H1 (cell line): ENCODE measurements at regions not wholly inside any gene's neighbourhood (a gene's known extent, or its start where the extent isn't known, plus 50 kb on each side); places are given as distances from the start of the nearest gene placed in this dataset.

ENCODE experiments used
- ASH2L ChIP-seq: fragments of 200-600, 300-600 bp; sonication (generic); IDR thresholded peaks from one replicate; pipeline ENCODE4 v1.7.1; 2017; ENCODE audit warnings: low read length
- BRCA1 ChIP-seq: IDR thresholded peaks from 2 replicates; pipeline ENCODE4 v1.6.1; 2012; ENCODE audit warnings: low read depth, low read length, improper control_type of control experiment
- GTF2F1 ChIP-seq: IDR thresholded peaks from 2 replicates; pipeline ENCODE4 v1.6.1; 2012; ENCODE audit warnings: low read depth, low read length, improper control_type of control experiment, borderline replicate concordance
- HDAC6 ChIP-seq: IDR thresholded peaks from one replicate; pipeline ENCODE4 v1.7.1; 2012; ENCODE audit warnings: low read depth, mild to moderate bottlenecking, inconsistent platforms, low read length, moderate library complexity
- KDM5A ChIP-seq: fragments of 200-600 bp; IDR thresholded peaks from 2 replicates; pipeline ENCODE4 v1.7.1; 2012; ENCODE audit warnings: mild to moderate bottlenecking, low read length, inconsistent platforms, mixed read lengths
- MAFK ChIP-seq: IDR thresholded peaks from 2 replicates; pipeline ENCODE4 v1.6.1; 2012; ENCODE audit warnings: low read depth, mild to moderate bottlenecking, improper control_type of control experiment, low read length
- PHF8 ChIP-seq: fragments of 200-600 bp; sonication (generic); conservative IDR thresholded peaks from 2 replicates; pipeline ENCODE4 v1.7.1; 2012; ENCODE audit warnings: low read depth, mild to moderate bottlenecking, inconsistent platforms, low read length, moderate library complexity
- SIN3A ChIP-seq, 2 experiments: IDR thresholded peaks in 1 of 2; conservative IDR thresholded peaks in 1 of 2; 2 replicates each; pipeline ENCODE4 v1.6.1; 2011 to 2012; ENCODE audit warnings: low read length in 2 of 2, improper control_type of control experiment in 1 of 2, low read depth in 1 of 2, mild to moderate bottlenecking in 1 of 2
- TBP ChIP-seq: IDR thresholded peaks from 2 replicates; pipeline ENCODE4 v1.6.1; 2011; ENCODE audit warnings: low read depth, low read length, improper control_type of control experiment
- TCF12 ChIP-seq: IDR thresholded peaks from 2 replicates; pipeline ENCODE4 v1.6.1; 2011; ENCODE audit warnings: low read depth, mild to moderate bottlenecking, low read length
- TF ChIP-seq, protein P1 (sequence below): fragments of 300-600 bp; sonication (generic); IDR thresholded peaks from 2 replicates; pipeline ENCODE4 v1.7.1; 2012; ENCODE audit warnings: low read length, moderate library complexity, mild to moderate bottlenecking, inconsistent platforms; ENCODE audit not compliant: insufficient replicate concordance

DNA sequence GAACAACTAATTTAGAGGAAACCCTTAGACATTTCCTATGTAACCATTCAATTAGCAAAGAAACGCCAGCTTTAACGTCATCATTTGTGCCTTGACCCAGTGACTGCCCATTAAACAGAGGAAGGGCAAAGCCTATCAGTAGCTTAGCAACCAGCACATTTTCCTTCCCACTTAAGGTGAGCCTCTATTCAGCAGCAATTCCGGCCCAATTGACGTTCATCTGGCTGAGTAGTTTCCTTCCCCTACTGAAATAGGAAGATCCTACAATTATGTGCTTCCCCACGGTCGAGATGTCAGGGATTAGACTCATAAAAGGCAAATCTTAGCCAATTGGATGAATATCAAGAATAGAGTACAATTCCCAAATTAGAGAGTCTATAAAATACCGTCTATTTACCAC is 482.1 kb upstream of the ADAMTS5 start (continued):
- TF ChIP-seq, protein P1, sequence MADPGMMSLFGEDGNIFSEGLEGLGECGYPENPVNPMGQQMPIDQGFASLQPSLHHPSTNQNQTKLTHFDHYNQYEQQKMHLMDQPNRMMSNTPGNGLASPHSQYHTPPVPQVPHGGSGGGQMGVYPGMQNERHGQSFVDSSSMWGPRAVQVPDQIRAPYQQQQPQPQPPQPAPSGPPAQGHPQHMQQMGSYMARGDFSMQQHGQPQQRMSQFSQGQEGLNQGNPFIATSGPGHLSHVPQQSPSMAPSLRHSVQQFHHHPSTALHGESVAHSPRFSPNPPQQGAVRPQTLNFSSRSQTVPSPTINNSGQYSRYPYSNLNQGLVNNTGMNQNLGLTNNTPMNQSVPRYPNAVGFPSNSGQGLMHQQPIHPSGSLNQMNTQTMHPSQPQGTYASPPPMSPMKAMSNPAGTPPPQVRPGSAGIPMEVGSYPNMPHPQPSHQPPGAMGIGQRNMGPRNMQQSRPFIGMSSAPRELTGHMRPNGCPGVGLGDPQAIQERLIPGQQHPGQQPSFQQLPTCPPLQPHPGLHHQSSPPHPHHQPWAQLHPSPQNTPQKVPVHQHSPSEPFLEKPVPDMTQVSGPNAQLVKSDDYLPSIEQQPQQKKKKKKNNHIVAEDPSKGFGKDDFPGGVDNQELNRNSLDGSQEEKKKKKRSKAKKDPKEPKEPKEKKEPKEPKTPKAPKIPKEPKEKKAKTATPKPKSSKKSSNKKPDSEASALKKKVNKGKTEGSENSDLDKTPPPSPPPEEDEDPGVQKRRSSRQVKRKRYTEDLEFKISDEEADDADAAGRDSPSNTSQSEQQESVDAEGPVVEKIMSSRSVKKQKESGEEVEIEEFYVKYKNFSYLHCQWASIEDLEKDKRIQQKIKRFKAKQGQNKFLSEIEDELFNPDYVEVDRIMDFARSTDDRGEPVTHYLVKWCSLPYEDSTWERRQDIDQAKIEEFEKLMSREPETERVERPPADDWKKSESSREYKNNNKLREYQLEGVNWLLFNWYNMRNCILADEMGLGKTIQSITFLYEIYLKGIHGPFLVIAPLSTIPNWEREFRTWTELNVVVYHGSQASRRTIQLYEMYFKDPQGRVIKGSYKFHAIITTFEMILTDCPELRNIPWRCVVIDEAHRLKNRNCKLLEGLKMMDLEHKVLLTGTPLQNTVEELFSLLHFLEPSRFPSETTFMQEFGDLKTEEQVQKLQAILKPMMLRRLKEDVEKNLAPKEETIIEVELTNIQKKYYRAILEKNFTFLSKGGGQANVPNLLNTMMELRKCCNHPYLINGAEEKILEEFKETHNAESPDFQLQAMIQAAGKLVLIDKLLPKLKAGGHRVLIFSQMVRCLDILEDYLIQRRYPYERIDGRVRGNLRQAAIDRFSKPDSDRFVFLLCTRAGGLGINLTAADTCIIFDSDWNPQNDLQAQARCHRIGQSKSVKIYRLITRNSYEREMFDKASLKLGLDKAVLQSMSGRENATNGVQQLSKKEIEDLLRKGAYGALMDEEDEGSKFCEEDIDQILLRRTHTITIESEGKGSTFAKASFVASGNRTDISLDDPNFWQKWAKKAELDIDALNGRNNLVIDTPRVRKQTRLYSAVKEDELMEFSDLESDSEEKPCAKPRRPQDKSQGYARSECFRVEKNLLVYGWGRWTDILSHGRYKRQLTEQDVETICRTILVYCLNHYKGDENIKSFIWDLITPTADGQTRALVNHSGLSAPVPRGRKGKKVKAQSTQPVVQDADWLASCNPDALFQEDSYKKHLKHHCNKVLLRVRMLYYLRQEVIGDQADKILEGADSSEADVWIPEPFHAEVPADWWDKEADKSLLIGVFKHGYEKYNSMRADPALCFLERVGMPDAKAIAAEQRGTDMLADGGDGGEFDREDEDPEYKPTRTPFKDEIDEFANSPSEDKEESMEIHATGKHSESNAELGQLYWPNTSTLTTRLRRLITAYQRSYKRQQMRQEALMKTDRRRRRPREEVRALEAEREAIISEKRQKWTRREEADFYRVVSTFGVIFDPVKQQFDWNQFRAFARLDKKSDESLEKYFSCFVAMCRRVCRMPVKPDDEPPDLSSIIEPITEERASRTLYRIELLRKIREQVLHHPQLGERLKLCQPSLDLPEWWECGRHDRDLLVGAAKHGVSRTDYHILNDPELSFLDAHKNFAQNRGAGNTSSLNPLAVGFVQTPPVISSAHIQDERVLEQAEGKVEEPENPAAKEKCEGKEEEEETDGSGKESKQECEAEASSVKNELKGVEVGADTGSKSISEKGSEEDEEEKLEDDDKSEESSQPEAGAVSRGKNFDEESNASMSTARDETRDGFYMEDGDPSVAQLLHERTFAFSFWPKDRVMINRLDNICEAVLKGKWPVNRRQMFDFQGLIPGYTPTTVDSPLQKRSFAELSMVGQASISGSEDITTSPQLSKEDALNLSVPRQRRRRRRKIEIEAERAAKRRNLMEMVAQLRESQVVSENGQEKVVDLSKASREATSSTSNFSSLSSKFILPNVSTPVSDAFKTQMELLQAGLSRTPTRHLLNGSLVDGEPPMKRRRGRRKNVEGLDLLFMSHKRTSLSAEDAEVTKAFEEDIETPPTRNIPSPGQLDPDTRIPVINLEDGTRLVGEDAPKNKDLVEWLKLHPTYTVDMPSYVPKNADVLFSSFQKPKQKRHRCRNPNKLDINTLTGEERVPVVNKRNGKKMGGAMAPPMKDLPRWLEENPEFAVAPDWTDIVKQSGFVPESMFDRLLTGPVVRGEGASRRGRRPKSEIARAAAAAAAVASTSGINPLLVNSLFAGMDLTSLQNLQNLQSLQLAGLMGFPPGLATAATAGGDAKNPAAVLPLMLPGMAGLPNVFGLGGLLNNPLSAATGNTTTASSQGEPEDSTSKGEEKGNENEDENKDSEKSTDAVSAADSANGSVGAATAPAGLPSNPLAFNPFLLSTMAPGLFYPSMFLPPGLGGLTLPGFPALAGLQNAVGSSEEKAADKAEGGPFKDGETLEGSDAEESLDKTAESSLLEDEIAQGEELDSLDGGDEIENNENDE, result no peak
- no peak for TF ChIP-seq MAFK
- TF ChIP-seq TCF12, result no peak
- TF ChIP-seq TBP, result no peak
- no peak for TF ChIP-seq BRCA1
- no peak for TF ChIP-seq GTF2F1
- no peak for TF ChIP-seq PHF8
- no peak for TF ChIP-seq HDAC6
- TF ChIP-seq SIN3A (conservative IDR thresholded peaks at IDR 0.05 in 1 of 2, IDR thresholded peaks at IDR 0.05 in 1 of 2; ENCODE audit: low read depth in 1 of 2, low read length in 2 of 2), result no peak
- TF ChIP-seq ASH2L, result no peak
- no peak for TF ChIP-seq KDM5A
